ENCODE measurements at regions not wholly inside any gene's neighbourhood (a gene's known extent, or its start where the extent isn't known, plus 50 kb on each side); places are given as distances from the start of the nearest gene placed in this dataset.

DNA sequence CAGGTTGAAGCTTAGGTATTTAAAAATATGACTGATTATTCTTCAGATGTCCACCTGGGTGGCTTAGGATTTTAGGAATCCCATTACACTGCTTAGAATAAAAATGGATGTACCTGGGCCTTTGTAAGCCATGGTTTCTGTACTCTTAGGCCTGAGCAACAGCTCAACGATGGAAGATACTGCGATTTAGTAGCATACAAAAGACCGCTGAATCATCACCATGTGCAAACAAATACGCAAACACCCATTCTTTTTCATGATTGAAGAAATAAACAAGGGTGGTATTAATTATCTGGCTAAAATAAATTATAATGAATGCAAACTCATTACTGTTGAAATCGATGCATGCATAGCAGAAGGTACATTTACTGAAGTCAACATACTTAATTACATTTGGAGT, 188.9 kb downstream of the ZNF330 start:
- no peak for DNase-seq

DNA sequence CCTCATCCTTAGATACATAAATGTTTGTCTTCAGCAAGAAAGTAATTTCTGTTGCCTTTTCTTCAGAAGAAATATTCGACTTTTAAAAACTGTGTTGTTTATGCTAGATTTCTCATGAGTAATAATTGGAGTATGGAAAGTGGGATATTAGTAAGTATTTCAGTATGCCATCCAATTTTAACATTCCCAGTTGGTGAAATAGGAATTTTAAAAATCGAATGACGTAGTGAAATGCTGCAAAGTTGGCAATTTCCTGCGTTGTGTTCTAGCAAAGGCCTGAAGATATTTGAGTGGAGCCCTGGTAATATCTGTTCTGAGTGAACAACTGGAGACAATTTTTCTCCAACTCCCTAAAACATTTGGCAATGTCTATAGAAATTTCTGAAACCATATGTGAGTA, 190.1 kb downstream of the ZNF330 start:
- no peak for DNase-seq

GRCh38 chr4:141411936-141412335, 191.2 kb downstream of the ZNF330 start:
- no peak for DNase-seq

DNA sequence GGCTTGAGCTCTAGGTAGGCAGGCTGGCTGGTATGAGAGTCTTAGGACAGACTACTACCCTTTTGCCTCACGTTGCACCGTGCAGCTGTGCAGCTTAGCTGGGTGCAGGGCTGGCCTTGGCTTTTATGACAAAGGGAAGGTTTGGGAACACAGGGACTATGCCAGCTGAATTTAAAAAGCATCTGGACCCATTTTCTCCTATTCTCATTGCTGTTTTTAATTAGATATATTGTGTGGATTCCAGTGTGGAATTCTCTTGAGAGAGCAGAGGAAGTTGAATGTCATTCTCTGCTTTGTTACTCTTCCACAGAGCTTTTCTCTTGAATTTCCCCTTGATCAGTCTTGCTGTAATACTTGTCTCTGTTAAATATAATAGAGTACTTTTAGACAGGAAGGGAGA, 192.7 kb downstream of the ZNF330 start:
- DNase-seq, result no peak

GRCh38 chr4:141415651-141416050, 195.0 kb downstream of the ZNF330 start:
- no peak for DNase-seq

DNA sequence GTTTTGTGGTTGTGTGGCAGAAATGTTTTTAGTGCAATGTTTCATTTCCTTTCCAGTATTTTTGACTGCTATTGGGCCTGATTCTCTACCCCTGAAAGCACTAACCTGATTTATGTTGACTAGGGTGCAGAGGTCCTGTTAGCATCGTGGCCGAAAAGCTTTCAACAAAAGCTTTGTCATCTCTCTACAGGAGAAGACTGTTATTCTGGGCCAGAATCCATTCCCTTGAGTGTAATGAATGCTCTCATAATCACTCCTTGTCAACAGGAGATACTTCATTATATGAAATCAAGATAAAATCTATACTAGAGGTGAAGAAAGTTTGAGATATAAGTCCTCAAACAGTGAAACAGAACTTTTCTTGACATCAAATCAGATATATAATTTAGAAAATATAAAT, 195.5 kb downstream of the ZNF330 start:
- no peak for DNase-seq

DNA sequence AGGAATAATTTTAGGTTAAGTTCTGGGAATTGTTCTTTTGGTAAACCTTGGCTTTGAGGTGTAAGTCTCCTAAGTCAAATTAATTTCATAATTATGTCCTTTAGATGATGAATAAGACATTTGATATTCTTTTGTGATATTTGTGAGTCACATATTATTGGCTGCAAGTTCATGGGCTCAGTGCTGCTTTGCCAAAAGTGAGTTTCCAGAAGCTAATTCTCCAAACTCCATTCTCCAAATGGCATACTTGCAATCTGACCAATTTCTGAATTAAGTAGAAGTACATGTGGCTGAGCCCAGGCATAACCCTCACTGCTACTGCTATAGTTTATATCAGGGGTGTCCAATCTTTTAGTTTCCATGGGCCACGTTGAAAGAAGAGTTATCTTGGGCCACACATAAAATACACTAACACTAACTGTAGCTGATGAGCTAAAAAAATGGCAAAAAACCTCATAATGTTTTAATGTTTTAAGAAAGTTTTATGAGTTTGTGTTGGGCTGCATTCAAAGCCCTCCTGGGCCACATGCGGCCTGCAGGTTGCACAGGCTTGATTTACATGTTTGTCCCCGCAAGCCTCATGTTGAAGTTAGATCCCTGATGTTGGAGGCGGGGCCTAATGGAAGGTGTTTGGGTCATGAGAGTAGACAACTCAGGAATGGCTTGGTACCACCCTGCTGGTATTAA, 196.1 kb downstream of the ZNF330 start:
- DNase-seq, result no peak

DNA sequence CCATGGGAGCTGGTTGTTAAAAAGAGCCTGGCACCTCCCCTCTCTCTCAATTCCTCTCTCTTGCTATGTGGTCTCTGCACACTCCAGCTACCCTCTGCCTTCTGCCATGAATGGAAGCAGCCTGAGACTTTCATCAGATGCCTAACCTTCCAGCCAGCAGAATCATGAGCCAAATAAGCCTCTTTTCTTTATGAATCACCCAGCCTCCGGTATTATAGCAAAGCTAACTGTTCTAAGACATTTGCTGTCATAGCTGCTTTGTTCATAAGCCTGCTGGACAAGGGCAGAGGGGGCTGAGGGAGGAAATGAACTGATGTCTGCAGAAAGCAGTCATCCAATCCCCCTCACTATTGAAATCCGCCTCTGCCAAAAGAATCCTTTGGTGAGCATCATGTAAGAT, 196.7 kb downstream of the ZNF330 start:
- no peak for DNase-seq

DNA sequence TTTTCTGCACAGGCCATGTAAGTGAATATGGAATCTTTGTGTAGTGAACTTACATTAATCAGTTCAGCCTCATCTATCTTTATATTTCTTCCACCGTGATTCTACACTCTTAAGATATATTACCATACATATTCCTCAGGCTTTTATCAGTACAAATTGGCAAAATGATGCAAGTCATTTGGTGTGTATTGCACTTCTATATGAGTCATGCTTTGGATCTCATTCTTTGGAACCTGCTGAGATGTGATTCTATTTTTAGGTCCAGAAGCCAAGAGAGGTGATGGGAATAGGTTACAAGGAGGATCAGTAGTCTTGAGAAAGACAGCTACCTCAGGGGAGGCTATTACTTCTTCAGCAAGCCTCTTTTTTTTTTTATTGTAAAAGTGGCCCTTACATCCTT, 204.4 kb downstream of the ZNF330 start:
- no peak for DNase-seq

GRCh38 chr4:141427726-141428296, 207.1 kb downstream of the ZNF330 start:
- no peak for DNase-seq

DNA sequence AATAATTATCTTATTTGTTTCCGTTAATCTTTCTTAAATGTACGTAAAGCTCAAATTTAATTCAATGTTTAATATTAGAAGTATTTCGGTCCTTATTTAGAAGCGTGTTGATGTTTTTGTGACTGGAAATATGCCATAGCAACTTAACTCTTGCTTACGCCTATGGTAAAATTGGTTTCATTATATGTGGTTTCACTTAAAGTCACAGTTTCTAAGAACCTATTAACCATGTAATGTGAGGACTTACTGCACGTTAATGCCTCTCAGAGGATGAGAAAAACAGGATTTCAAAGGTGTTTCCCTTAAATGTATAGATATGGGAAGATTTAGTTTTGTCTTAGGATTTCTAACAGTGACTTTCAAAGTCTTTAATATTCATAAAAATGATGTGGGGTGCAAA, 206.4 kb upstream of the IL15 start:
- DNase-seq, result no peak

DNA sequence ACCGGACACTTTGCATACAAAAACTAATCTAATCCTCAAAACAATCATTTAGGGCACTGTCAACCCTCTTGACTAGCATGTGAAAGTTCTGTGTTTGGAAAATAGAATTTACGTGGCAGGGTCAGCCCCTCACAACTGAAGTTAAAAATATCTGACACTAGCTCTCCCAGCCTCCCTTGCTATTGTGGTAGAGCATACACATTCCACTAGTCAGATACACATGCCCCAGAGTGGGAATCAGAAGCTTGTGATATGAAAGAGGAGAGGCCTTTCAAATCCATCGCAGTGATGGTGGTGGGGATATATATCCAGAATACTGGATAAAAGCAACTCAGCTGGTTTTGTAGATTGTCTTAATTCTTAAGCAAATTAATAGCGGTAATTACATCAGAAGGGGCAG, 205.7 kb upstream of the IL15 start:
- DNase-seq, result no peak

GRCh38 chr4:141432000-141432712, 204.2 kb upstream of the IL15 start:
- no peak for DNase-seq

DNA sequence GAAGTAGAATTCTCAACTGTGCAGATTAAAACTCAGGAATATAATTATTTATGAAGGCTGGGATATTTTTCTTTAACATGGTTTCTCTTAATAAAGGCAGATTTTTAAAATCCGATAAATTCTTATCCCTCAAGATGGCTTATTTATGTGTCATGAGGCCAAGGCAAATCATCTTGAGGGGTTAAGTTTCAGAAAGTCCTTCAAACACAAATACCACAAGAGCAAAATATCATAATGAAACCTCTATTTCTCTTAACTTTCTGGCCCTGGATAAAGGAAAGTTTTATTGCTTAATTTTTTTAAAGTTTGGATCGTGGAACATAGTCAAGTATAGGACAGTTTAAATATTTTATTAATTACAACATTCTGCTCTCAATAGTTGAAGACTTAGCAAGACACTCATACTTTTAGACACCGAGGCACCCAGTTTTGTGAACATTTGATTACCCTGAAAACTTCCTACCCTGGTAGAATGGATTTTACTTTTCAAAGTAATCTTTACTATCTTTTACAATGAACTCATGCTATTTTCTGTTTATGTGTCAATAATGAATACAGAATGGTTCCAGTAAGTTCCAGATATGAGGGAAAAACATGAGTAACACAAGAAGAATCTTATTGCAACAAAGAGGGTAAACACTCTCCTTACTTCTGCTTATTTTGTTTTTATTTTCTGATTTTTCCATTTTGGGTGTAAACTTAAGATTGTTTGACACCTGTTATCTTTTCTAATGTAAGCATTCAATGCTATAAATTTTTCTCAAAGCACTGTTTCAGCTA, 200.7 kb upstream of the IL15 start:
- no peak for DNase-seq

DNA sequence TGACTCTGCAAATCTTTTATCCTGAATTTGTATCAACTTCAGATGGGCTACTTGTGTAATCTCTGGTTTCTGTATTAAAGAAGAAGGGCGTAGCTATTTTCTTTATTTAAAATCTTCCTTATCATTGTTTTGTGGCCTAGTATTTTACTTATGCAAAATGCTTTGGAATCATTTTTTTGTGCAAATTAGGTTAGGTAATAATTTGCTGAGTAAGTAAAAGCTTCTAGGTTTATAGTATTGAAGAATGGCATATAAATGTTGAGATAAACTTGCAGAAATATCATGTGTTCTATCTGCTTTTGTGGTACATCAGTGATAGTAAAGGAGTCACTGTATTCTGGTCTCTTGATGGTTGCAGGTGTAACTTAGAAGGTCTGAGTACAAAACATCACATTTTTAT, 197.2 kb upstream of the IL15 start:
- DNase-seq, result no peak

DNA sequence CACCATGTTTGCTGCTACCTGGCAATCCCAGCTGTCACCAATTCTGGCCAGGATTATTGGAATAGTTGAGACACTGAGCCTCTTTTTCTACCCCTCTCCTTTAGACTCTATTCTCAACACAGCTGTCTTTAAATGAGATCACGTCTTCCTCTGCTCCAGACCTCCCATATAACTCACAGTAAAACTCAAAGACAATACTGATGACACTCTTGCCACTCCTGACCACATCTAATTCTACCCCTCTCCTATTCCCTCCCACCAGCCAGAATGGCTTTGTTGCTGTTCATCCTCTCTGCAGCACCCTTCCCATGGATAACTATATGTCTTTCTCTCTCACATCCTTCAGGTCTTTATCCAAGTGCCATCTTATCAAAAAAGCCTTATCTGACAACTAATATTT, 188.6 kb upstream of the IL15 start:
- DNase-seq, result no peak

GRCh38 chr4:141448490-141448889, 187.9 kb upstream of the IL15 start:
- no peak for DNase-seq

- DNase-seq, result no peak
Measured at GRCh38 chr4:141449927-141450326, 186.5 kb upstream of the IL15 start.

- no peak for DNase-seq
Measured at GRCh38 chr4:141455651-141456050, 180.7 kb upstream of the IL15 start.

DNA sequence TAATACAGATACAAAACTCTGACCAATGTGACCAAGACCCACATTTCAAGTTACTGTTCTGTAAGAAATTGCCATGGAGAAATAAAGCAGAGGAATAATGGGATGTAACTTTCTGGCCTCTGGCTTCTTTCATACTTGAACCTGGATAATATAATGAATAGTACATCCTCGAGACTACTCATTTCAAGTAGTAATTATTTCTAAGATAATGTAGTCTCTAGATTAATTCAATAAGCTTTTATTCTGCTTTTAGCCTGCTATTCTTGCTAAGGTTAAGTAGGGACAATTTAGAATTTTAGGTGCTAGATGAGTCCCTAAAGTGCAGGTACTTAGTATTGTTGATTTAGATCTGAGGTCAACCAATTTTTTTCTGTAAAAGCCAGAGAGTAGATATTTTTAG, 178.7 kb upstream of the IL15 start:
- DNase-seq, result no peak

- DNase-seq, result no peak
Measured at GRCh38 chr4:141458501-141458900, 177.9 kb upstream of the IL15 start.

GRCh38 chr4:141459020-141459419, 177.4 kb upstream of the IL15 start:
- no peak for DNase-seq

- DNase-seq, result no peak
Measured at GRCh38 chr4:141462361-141462760, 174.0 kb upstream of the IL15 start.

GRCh38 chr4:141463678-141464077, 172.7 kb upstream of the IL15 start:
- DNase-seq, result no peak

All from SHP77 (cell line).